ENCODE measurements at regions not wholly inside any gene's neighbourhood (a gene's known extent, or its start where the extent isn't known, plus 50 kb on each side); places are given as distances from the start of the nearest gene placed in this dataset.

GRCh38 chr9:93862877-93863545 lies 92.1 kb downstream of the BARX1 start:
- Histone ChIP-seq H3K4me1 (ENCODE audit: insufficient read depth, low read length) (no peaks in the 10 kb centered on the region), H3K9me3 (ENCODE audit: insufficient read depth, low read length, severe bottlenecking) (no peaks in the 10 kb centered on the region), H3K27me3 (ENCODE audit: insufficient read depth, low read length, poor library complexity) (no peaks in the 10 kb centered on the region), H2AFZ (ENCODE audit: low read depth, low read length) (no peak overlapping the region), H3K4me2 (ENCODE audit: insufficient read depth, low read length) (no peak overlapping the region), H3K4me3 (ENCODE audit: low read depth in 1 of 2, low read length in 2 of 2) (no peak overlapping the region), H3K27ac (ENCODE audit: low read length) (no peak overlapping the region), H3K36me3 (ENCODE audit: insufficient read depth, low read length) (no peaks in the 10 kb centered on the region), H3K79me2 (ENCODE audit: insufficient read depth, low read length) (no peaks in the 10 kb centered on the region), H3K9ac (ENCODE audit: low read depth, low read length) (no peak overlapping the region), H4K20me1 (ENCODE audit: insufficient read depth, low read length) (no peaks in the 10 kb centered on the region)
- DNase-seq: no peak
- TF ChIP-seq EZH2 (IDR thresholded peaks at IDR 0.05; ENCODE audit: borderline replicate concordance, low read depth, low read length, severe bottlenecking): no peak
- TF ChIP-seq CTCF (IDR thresholded peaks at IDR 0.05; ENCODE audit: borderline replicate concordance, extremely low read depth, low read length, poor library complexity, severe bottlenecking): no peak
- ATAC-seq (ENCODE audit: insufficient read depth, low read depth): no peak

GRCh38 chr9:93861736-93862358 lies 93.3 kb downstream of the BARX1 start:
- Histone ChIP-seq H3K9me3 (ENCODE audit: insufficient read depth, low read length, severe bottlenecking) (no peaks in the 10 kb centered on the region), H3K79me2 (ENCODE audit: insufficient read depth, low read length) (no peaks in the 10 kb centered on the region), H4K20me1 (ENCODE audit: insufficient read depth, low read length) (no peaks in the 10 kb centered on the region), H3K27ac (ENCODE audit: low read length) (no peak overlapping the region), H3K4me1 (ENCODE audit: insufficient read depth, low read length) (no peaks in the 10 kb centered on the region), H3K9ac (ENCODE audit: low read depth, low read length) (no peak overlapping the region), H3K27me3 (ENCODE audit: insufficient read depth, low read length, poor library complexity) (no peaks in the 10 kb centered on the region), H3K4me3 (ENCODE audit: low read depth in 1 of 2, low read length in 2 of 2) (no peak overlapping the region), H2AFZ (ENCODE audit: low read depth, low read length) (no peak overlapping the region), H3K36me3 (ENCODE audit: insufficient read depth, low read length) (no peaks in the 10 kb centered on the region), H3K4me2 (ENCODE audit: insufficient read depth, low read length) (no peak overlapping the region)
- ATAC-seq (ENCODE audit: insufficient read depth, low read depth): no peak
- no peak for TF ChIP-seq EZH2 (IDR thresholded peaks at IDR 0.05; ENCODE audit: borderline replicate concordance, low read depth, low read length, severe bottlenecking)
- TF ChIP-seq CTCF (IDR thresholded peaks at IDR 0.05; ENCODE audit: borderline replicate concordance, extremely low read depth, low read length, poor library complexity, severe bottlenecking): no peak
- DNase-seq: no peak

- Histone ChIP-seq H3K36me3 (ENCODE audit: insufficient read depth, low read length) (no peaks in the 10 kb centered on the region), H3K9me3 (ENCODE audit: insufficient read depth, low read length, severe bottlenecking) (no peaks in the 10 kb centered on the region), H3K27ac (ENCODE audit: low read length) (no peak overlapping the region), H3K4me2 (ENCODE audit: insufficient read depth, low read length) (no peak overlapping the region), H3K4me3 (ENCODE audit: low read depth in 1 of 2, low read length in 2 of 2) (no peak overlapping the region), H3K27me3 (ENCODE audit: insufficient read depth, low read length, poor library complexity) (no peaks in the 10 kb centered on the region), H4K20me1 (ENCODE audit: insufficient read depth, low read length) (no peaks in the 10 kb centered on the region), H3K4me1 (ENCODE audit: insufficient read depth, low read length) (no peaks in the 10 kb centered on the region), H3K79me2 (ENCODE audit: insufficient read depth, low read length) (no peaks in the 10 kb centered on the region), H3K9ac (ENCODE audit: low read depth, low read length) (no peak overlapping the region), H2AFZ (ENCODE audit: low read depth, low read length) (no peak overlapping the region)
- no peak for DNase-seq
- ATAC-seq (ENCODE audit: insufficient read depth, low read depth): no peak
- TF ChIP-seq CTCF (IDR thresholded peaks at IDR 0.05; ENCODE audit: borderline replicate concordance, extremely low read depth, low read length, poor library complexity, severe bottlenecking): no peak
- no peak for TF ChIP-seq EZH2 (IDR thresholded peaks at IDR 0.05; ENCODE audit: borderline replicate concordance, low read depth, low read length, severe bottlenecking)
These were observed 94.2 kb downstream of the BARX1 start for GRCh38 chr9:93860694-93861658.

Measured in DND-41 (cell line).